HG02885 (cell line): ENCODE measurements at regions not wholly inside any gene's neighbourhood (a gene's known extent, or its start where the extent isn't known, plus 50 kb on each side); places are given as distances from the start of the nearest gene placed in this dataset.
"Not testable (repeated sequence)": the region's sequence is repeated elsewhere in the genome, so short reads cannot be mapped to it uniquely, and the experiment has no call there.

Source experiments
- ATAC-seq: cut with Tn5 transposase; IDR thresholded peaks from one replicate; pipeline ENCODE4 v1.9.1; 2021; ENCODE audit warnings: mild to moderate bottlenecking; ENCODE audit not compliant: unreplicated experiment, poor library complexity

DNA sequence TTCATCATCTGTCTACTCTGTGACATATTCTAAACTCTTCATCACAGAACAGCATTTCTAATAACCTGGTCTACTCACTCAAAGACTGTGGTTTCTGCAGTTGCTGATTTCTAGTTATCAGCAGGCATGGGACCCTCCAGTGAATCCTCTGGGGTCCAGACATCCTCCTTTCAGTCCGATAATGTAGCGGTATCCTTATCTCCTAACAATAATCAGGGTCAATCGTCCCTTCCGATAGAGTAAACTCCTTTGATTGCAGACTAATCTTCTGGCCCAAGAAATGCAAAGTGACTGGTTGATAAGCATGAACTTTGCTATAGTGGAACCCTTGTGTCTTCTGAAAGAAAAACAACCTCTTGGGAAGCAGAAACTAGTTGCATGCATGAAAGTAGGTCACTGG lies 1209.8 kb upstream of the CELF2 start:
- no peak for ATAC-seq

DNA sequence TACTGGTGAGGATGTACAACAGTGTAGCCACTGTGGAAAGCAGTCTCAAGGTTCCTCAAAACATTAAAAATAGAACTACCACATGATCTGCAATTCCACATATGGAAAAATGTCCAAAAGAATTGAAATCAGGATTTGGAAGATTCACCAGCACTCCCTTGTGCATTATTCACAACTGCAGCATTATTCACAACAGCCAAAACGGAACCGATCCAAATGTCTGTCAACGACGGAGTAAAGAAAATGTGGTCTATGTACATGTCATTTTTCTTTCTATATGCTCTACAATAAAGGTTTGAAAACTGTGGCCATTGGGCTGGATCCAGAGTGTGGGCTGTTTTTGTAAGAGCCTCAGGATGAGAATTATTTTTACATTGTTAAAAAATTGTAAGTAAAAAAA lies 1206.1 kb upstream of the CELF2 start:
- no peak for ATAC-seq

DNA sequence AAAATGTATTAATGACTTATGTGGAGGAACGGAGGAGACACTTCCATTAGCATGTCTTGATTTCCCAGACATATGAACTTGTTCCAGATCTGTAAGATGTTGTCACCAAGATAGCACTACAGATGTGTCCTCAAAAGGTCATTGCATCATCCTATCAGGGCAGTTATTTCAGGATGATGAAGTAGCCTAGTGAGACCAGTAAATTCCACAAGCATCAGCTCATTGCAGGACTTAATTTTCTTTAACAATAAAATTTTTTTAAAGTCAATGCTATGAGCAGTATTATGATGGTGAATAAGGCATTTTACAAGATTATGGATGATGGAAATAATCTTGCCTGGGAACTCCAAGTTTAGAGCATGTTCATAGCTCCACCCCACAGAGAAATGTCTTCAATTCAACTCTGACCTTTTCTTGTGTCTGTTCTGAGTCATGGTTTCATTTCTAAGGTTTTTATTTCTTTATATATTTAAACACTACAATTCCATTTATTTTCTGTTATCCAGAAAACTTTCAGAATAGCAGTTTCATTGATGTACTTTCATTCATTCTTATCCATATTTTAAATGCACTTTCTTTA lies 1203.3 kb upstream of the CELF2 start:
- no peak for ATAC-seq

DNA sequence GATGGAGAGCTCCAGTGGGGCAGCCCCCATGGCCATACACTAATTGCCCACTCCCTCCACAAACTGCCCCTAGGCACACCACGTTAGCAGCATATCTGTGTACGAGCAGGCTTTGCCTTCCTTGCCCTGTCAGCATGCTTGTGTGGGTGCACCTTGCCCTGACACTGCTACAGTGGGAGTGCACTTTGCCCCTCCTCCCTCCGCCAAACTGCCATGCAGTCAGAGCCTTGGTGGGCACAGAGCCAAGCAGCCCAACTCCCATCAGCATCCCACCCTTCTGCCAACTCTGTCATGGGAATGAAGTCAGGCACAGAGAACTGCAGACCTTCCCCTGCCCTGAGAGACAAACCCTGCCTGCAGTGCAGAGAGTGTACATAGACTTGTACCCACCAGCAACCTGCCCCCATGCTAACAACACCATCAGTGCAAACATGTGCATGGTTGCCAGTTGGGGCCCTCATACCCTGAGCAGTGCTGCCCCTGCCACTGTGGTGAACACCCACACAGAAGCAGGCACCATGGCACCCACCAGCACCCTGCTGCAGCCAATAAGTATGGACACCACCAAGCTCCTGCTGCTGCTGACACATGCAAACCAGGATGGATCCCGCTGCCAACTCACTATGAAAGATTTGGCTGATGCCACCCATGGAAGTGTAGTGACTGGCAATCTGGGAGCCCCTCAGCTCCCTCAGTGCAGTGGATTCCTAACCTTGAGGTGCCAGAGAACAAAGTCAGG lies 1197.7 kb upstream of the CELF2 start:
- ATAC-seq, result no peak

DNA sequence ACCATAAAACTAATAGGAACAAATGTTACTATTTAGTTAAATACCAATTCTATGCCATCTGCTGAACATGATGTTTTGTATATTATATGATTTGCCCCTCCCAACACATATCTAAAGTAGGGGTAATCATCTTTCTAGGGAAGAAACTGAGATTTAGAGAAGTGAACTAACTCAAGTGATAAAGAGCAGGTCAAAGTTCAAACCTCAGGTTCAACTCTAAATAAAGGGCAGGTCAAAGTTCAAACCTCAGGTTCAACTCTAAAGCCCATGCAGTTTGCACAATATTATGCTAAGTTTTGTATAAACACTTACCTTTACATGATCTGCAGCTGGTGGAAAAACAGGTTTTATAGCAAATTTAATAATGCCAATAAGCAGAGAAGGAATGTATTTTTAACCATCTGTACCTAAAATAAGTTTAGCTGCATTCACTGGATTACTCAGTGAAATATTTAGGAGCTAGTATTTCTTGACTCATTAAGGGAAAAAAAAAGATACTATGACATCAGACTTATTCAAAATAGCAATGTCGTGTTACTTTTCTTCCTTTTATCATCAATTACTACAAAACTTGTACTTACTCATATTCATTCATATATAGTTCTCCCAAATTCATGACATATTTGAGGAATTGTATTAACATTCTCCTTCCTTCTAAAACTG lies 1194.3 kb upstream of the CELF2 start:
- no peak for ATAC-seq

DNA sequence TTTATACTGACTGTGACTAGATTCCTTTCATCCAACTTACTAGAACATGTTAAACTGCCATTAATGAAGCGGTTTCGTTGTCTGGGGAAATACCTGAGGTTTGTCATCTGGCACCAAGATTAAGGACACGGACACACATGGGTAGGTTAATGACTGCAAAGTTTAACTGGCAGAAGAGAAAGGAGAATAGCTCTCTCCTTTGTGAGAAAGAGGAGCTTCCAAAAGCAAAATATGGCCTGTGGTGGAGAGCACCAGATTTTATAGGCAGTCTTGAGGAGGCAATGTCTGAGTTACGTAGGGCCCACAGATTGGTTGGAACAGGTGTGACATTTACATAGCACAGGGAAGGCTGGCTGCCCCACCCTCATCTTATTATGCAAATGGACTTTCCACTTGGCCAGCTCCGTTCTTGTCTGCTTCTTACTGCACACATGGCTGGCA lies 1193.0 kb upstream of the CELF2 start:
- ATAC-seq, result no peak

DNA sequence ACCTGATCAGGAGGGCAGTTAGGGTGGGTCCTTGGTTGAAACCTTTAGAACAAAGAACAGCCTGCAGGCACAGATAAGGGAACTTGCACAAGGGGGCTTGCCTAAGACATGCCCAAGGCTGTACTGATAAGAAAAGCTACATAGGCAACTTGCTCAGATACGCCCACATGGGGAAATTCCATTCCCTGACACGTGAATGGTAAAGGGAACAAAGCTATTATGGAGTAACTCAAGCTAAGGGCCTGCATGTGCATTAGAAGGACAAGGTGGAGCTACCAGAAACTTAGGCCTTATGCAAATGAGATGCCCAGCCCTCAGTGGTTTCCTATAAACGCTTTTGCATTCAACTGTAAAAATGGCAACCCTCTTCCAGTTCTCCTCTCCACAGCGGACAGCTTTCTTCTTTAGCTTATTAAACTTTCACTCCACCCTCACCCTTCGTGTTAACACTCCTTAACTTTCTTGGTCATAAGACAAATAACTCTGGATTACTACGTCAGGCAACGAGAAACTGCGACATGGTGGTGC lies 1192.1 kb upstream of the CELF2 start:
- no peak for ATAC-seq

DNA sequence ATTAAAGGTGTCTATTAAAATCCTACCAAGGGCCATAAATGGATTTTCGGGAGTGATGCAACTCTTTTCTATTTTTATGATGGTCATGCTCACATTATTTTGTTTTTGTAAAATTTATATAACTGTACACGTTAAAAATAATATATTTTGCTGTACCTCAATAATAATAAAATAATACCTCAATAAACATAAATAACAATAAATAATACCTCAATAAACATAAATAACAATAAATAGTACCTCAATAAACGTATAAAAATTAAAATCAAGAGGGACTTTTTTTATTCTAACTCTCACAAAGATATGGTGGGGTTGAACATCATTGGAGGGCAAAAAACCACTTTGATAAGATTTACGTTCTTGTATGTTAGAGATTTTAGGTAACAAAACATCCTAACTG lies 1189.6 kb upstream of the CELF2 start:
- ATAC-seq, result no peak

DNA sequence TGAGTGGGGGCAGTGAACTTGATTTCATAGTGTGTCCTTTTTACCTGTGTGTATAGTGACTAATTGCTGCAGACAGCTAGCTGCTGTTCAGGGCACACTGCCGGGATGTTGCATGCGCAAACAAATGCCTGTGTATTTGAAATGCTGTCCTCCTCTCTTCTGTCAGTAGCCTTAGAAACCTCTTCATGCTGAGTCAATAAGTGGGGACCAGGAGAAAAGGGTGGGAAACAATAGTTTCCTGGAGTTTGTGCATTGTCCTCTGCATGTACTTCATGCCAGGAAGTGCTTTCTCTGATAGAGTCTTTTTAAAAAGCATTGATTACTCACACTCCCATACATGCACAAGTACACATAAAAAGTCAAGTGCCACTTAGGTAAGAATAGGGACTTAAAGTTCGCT lies 1183.7 kb upstream of the CELF2 start:
- no peak for ATAC-seq

DNA sequence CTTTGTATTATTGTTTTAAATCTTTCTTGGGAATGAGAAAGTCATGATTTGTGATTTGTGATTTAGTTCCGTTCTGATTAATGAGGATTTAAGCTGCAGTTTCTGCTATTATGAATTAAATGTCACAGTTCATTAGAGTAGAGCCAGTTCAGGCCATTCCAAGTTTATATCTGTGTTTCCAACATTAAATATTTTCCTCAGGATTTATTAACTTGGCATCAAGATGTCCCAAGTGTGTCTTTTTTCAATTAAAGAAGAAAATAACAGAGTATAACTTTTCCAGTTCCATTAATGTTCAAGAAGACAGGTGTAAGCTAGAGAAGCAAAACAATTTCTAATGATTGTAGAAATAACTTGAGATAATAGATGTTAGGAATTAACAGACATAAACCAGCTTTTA lies 1183.2 kb upstream of the CELF2 start:
- ATAC-seq, result no peak

DNA sequence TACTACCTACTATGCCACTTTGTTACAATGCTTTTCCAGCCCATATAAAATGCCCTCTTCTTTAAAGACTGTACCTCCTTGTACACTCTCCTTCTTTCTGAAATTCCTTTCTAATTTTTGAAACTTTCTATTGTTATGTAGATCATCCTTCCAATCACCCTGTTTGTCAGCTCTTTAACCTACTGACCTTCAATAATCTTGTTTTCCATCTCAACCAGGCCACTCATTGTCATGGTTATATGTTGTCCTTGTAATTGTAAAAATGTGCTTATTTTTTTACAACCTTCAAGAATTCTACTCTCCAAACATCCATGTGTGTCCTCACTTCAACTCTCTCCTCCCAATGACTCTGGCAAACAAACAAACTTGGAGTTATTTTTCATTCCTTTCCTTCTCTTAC lies 1172.6 kb upstream of the CELF2 start:
- no peak for ATAC-seq

DNA sequence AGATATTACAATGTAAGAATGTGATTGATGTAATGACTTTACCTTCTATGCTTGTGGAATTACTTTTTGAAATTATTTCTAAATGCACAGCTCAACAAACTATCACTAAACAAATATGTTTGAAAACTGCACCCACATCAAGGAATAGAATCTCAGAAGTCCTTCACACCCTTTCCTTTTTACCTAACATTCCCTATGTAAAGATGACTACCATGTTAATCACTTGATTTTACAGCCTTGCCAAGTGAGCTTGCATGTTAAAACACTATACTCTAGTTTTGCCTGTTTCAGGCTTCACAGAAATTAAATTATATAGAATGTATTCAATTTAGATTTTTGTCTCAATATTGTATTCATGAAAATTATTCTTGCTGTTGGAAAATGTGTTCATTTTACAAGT lies 1169.4 kb upstream of the CELF2 start:
- ATAC-seq, result no peak

DNA sequence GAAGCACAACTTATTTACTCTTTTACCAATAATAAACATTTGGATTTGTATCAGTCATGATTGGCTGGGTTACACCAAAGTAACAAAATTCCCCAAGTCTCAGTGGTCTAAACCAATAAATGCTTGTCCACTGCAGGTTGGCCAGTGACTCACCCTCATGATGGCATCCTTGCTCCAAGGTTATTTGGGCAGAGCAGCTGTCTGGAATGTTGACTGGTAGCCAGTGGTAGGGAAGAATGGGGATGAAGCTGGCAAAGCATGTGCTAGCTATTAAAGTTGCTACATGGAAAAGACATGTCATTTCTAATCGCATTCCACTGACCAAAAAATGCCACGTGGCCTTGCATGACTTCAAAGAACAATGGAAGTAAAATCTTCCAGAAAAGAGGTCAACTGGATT lies 1168.7 kb upstream of the CELF2 start:
- no peak for ATAC-seq

DNA sequence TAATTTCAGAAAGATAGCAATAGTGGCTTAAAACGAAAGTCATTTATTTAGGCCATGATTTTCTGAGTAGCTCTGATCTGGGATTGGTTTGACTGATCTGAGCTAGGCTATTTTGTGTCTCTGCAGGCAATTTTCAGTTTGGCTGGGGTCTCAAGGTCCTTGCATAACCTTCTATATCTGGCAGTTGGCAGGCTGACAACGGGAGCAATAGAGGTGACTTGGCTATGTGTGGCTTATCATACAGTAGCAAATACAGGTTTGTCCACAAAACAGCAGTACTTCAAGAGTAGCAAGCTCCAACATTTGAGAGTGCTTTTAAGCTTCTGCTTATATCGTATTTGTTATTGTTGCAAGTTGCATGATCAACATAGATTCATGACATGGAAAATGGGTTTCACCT lies 1167.3 kb upstream of the CELF2 start:
- ATAC-seq, result no peak

DNA sequence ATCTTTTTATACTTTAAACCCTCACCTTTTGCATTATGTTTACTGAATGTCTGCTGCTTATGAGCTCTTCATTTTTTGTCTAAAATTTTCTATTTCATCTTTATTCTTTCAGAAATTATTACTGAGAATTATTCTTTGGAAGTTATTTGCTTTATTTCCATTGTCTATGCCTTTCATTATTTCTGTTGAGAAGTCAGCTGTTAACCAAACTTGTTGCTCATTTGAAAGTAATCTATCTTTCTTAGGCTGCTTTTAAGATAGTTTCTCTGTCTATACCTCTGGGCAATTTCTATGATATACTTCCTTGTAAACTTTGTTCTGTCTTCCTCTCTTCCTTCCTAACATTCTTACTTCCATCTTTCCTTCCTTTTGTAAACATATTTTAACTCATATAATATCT lies 1165.9 kb upstream of the CELF2 start:
- no peak for ATAC-seq

DNA sequence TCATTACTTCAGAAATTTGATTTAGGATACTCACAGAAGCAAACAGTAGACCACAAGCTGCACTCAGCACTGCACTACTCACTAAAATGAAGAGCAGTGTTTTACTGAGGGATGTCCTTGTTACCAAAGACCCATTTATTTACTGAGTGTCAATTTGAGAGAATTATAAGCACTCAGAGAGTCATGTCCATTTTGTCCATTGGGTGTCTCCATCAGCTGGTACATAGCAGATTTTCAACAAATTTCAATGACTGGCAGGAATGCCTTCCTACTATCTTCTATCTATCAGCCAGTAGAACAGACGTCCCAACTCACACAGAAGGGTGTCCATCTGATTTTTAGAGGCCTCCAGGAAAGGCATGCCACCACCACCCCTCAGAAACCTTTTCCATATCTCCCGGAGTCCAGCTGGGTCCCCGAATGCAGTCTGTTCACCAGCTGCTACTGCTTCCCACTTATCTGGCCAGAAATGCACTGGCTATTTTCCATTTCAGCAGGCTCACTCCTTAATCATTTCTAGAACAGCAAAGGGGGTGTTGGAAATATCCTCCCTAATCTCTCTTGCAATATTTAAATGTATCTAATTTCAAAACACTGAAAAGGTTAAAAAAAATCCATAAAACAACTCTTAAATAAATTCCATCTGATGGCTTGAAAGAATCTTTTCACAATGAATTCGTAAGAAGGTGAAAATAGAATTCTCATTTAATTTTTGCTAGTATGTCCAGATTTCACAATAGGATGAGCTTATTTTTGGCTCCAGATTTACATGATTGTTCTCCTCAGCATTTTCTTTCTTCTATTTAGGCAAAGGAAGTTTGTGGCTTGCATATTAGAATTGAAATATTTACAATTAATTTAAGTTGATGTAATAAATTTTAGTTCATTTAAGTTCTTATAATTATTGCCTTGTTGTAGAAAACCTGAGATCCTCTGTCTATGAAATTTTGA lies 1164.0 kb upstream of the CELF2 start:
- ATAC-seq, result no peak

DNA sequence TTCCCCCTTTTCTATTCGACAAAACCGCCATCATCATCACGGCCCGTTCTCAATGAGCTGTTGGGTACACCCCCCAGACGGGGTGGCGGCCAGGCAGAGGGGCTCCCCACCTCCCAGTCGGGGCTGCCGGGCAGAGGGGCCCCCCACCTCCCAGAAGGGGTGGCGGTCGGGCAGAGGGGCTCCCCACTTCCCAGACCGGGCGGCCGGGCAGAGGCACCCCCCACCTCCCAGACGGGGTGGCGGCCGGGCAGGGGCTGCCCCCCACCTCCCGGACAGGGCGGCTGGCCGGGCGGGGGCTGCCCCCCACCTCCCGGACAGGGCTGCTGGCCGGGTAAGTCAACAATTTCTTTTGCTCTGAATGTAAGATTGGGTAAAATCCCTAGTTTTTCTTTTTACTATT lies 1162.2 kb upstream of the CELF2 start:
- not testable (repeated sequence) for ATAC-seq

DNA sequence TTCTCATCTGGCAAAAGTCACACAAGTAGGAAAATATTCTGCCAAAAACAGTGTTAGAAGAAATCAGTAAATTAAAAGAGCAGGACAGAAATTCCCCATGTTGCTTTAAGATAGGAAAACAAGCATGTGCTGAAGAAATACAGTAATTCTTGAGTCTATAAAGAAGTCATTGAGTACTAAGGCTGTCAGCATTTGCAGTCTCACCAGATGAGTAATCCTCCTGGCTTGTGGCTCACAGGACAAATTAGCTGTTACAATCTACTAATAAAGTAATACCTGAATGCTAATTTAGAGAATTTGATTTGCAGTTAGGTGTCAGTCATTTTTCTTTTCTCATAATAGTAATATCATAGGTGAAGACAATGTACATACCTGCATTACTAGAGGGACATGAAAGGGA lies 1158.9 kb upstream of the CELF2 start:
- no peak for ATAC-seq

DNA sequence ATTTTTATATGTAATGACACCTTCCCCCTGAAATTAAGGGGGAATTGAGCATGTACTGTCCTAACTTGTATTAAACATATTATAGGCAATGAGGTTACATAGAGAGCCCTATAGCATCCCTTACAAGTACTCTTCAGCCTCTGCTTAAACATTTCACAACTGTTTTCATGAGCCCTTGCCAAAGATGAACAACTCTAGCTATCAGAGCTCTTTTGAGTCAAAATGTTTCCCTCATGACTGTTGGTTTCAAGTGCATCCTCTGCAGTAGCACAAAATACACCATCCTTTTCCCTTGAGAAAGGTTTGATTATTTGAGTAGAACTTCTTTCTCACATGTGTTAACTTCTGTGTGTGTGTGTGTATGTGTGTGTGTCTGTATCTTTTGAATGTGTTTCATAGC lies 1157.6 kb upstream of the CELF2 start:
- no peak for ATAC-seq

DNA sequence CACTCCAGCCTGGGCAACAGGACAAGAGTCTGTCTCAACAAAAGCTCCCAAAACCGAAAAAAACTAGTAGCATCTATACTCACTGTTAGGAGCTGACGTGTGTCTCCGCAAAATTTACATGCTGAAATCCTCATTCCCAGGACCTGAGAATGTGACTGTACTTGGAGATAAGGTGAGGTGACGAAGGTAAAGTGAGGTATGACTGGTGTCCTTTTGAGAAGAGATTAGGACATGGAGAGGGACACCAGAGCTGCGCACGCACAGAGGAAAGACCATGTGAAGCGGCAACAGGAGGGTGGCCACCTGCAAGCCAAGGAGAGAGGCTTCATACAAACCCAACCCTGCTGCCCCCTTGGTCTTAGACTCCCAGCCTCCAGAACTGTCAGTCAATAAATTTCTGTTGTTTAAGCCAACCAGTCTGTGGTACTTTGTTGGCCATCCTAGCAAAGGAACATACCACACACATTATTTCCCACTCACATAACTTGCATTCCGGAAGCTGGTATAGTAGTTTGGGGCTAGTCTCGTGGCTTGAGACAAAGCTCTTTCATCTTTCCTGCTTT lies 1154.0 kb upstream of the CELF2 start:
- ATAC-seq, result no peak
